HG03280 (cell line): ENCODE measurements at regions not wholly inside any gene's neighbourhood (a gene's known extent, or its start where the extent isn't known, plus 50 kb on each side); places are given as distances from the start of the nearest gene placed in this dataset.
"Not testable (repeated sequence)": the region's sequence is repeated elsewhere in the genome, so short reads cannot be mapped to it uniquely, and the experiment has no call there.

Source experiments
- ATAC-seq: cut with Tn5 transposase; IDR thresholded peaks from one replicate; pipeline ENCODE4 v1.9.1; 2021; ENCODE audit warnings: mild to moderate bottlenecking, moderate library complexity; ENCODE audit not compliant: unreplicated experiment

GRCh38 chr6:97885325-97885724 lies 602.3 kb upstream of the MMS22L start:
- ATAC-seq, result no peak

GRCh38 chr6:97885828-97886227 lies 602.8 kb upstream of the MMS22L start:
- no peak for ATAC-seq

- ATAC-seq, result no peak
These were observed 618.5 kb upstream of the MMS22L start for GRCh38 chr6:97901531-97901930.

GRCh38 chr6:97909380-97909779 lies 626.4 kb upstream of the MMS22L start:
- no peak for ATAC-seq

GRCh38 chr6:97913721-97914120 lies 630.7 kb upstream of the MMS22L start:
- no peak for ATAC-seq

- ATAC-seq, result no peak
These were observed 631.9 kb upstream of the MMS22L start for GRCh38 chr6:97914912-97915311.

GRCh38 chr6:97915537-97915936 lies 632.5 kb upstream of the MMS22L start:
- no peak for ATAC-seq

- ATAC-seq, result no peak
These were observed 634.4 kb upstream of the MMS22L start for GRCh38 chr6:97917369-97917768.

- ATAC-seq, result no peak
These were observed 636.0 kb upstream of the MMS22L start for GRCh38 chr6:97919046-97919445.

GRCh38 chr6:97919631-97920030 lies 636.6 kb upstream of the MMS22L start:
- ATAC-seq, result no peak

GRCh38 chr6:97923249-97923648 lies 640.2 kb upstream of the MMS22L start:
- no peak for ATAC-seq

GRCh38 chr6:97925504-97925903 lies 642.5 kb upstream of the MMS22L start:
- ATAC-seq, result no peak

GRCh38 chr6:97939440-97940168 lies 656.6 kb upstream of the MMS22L start:
- ATAC-seq, result no peak

GRCh38 chr6:97947841-97948240 lies 664.8 kb upstream of the MMS22L start:
- no peak for ATAC-seq

GRCh38 chr6:97958134-97958533 lies 675.1 kb upstream of the MMS22L start:
- ATAC-seq, result no peak

GRCh38 chr6:97963193-97963592 lies 680.2 kb upstream of the MMS22L start:
- no peak for ATAC-seq

- ATAC-seq, result no peak
These were observed 686.0 kb upstream of the MMS22L start for GRCh38 chr6:97969065-97969464.

GRCh38 chr6:97977084-97977483 lies 694.1 kb upstream of the MMS22L start:
- ATAC-seq, result no peak

GRCh38 chr6:97978855-97979271 lies 695.8 kb upstream of the MMS22L start:
- no peak for ATAC-seq

- not testable (repeated sequence) for ATAC-seq
These were observed 696.3 kb upstream of the MMS22L start for GRCh38 chr6:97979285-97979684.

- ATAC-seq, result no peak
These were observed 706.4 kb upstream of the MMS22L start for GRCh38 chr6:97989451-97989850.

GRCh38 chr6:97995158-97995557 lies 712.1 kb upstream of the MMS22L start:
- no peak for ATAC-seq

- ATAC-seq, result no peak
These were observed 719.7 kb upstream of the MMS22L start for GRCh38 chr6:98002678-98003077.
